ENCODE measurements at regions not wholly inside any gene's neighbourhood (a gene's known extent, or its start where the extent isn't known, plus 50 kb on each side); places are given as distances from the start of the nearest gene placed in this dataset.

GRCh38 chr4:11626066-11626465, 197.4 kb upstream of the HS3ST1 start:
- no peak for TF ChIP-seq TSHZ1 (tag by site-specific recombination; IDR thresholded peaks at IDR 0.05; ENCODE audit: borderline replicate concordance)
- no peak for TF ChIP-seq CTCF (tag by site-specific recombination; IDR thresholded peaks at IDR 0.05)
- no peak for TF ChIP-seq ZBTB17 (tag by site-specific recombination; IDR thresholded peaks at IDR 0.05)
- no peak for TF ChIP-seq KLF8 (tag by site-specific recombination; IDR thresholded peaks at IDR 0.05)
